B cell (primary cell): ENCODE measurements at regions not wholly inside any gene's neighbourhood (a gene's known extent, or its start where the extent isn't known, plus 50 kb on each side); places are given as distances from the start of the nearest gene placed in this dataset.

ENCODE experiments used
- ATAC-seq: fragments of 200-7000 bp; cut with Tn5 transposase; one replicate; pipeline ENCODE4 v1.10.0; 2021; ENCODE audit warnings: low read depth, mild to moderate bottlenecking, moderate number of reproducible peaks, moderate library complexity
- CTCF ChIA-PET: fragments of 350-600 bp; sonication (Branson Sonifier 250); formaldehyde crosslinking; loops from one replicate; lab custom pipeline; 2021; ENCODE audit warnings: antibody characterized with exemption, inconsistent platforms; lab: Charles Lee
- POLR2A ChIA-PET: fragments of 350-600 bp; sonication (Branson Sonifier 250); formaldehyde crosslinking; loops from one replicate; lab custom pipeline; 2021; ENCODE audit warnings: antibody characterized with exemption; lab: Charles Lee
- DNase-seq: peaks from one replicate; pipeline ENCODE4 v3.0.0; 2013
- H2AFZ ChIP-seq: 2 replicates; pipeline ENCODE4 v1.6.1; 2012; ENCODE audit warnings: mild to moderate bottlenecking, low read depth, low read length; ENCODE audit not compliant: insufficient read depth, poor library complexity, severe bottlenecking
- H3K27ac ChIP-seq, 2 donors: 1 replicate in 1 of 2; 2 replicates in 1 of 2; pipeline ENCODE4 v1.5.1; 2012 to 2013; ENCODE audit warnings: low read length in 2 of 2, mild to moderate bottlenecking in 2 of 2, moderate library complexity in 1 of 2
- H3K27me3 ChIP-seq, 4 experiments: fragments of 200-600 bp in 1 of 4; sonication (generic) in 1 of 4; replicated peaks in 1 of 4; 1 replicate in 2 of 4; 2 replicates in 2 of 4; pipeline versions ENCODE4 v1.6.1 to v1.7.0; 2013 to 2016; ENCODE audit warnings: low read length in 3 of 4, mild to moderate bottlenecking in 2 of 4, mixed read lengths in 1 of 4, moderate library complexity in 1 of 4; ENCODE audit not compliant: insufficient read depth in 4 of 4, control insufficient read depth in 3 of 4; ENCODE audit errors: control extremely low read depth in 1 of 4
- H3K36me3 ChIP-seq, 2 experiments: replicated peaks in 1 of 2; 1 replicate in 1 of 2; 2 replicates in 1 of 2; pipeline versions ENCODE4 v1.6.1 to v1.7.1; 2013; ENCODE audit warnings: low read length in 1 of 2; ENCODE audit not compliant: insufficient read depth in 2 of 2, control insufficient read depth in 1 of 2; ENCODE audit errors: control extremely low read depth in 1 of 2, extremely low read depth in 1 of 2
- H3K4me1 ChIP-seq, 2 donors: fragments of 200-600 bp in 1 of 2; sonication (generic) in 1 of 2; 1 replicate in 1 of 2; 2 replicates in 1 of 2; pipeline versions ENCODE4 v1.5.1 to v1.6.1; 2013 to 2017; ENCODE audit warnings: low read length in 2 of 2; ENCODE audit not compliant: control insufficient read depth in 2 of 2, insufficient read depth in 2 of 2
- H3K4me2 ChIP-seq: replicated peaks from 2 replicates; pipeline ENCODE3; 2012; ENCODE audit warnings: mild to moderate bottlenecking, low read depth, low read length; ENCODE audit not compliant: poor library complexity, severe bottlenecking
- H3K4me3 ChIP-seq, 5 experiments: fragments of 200-600 bp in 1 of 5; sonication (generic) in 1 of 5; 1 replicate in 3 of 5; 2 replicates in 2 of 5; pipeline versions ENCODE4 v1.5.1 to v1.7.0; 2011 to 2016; ENCODE audit warnings: low read length in 4 of 5, mild to moderate bottlenecking in 4 of 5, low read depth in 2 of 5, control low read depth in 1 of 5, moderate library complexity in 1 of 5; ENCODE audit not compliant: insufficient read depth in 1 of 5; ENCODE audit errors: control extremely low read depth in 1 of 5, extremely low read depth in 1 of 5
- H3K79me2 ChIP-seq: fragments of 200-600 bp; sonication (generic); one replicate; pipeline ENCODE4 v1.6.0; 2016; ENCODE audit warnings: low read length; ENCODE audit not compliant: control insufficient read depth, insufficient read depth
- H3K9ac ChIP-seq: fragments of 200-600 bp; sonication (generic); 2 replicates; pipeline ENCODE4 v1.6.1; 2017; ENCODE audit warnings: mild to moderate bottlenecking, low read length, moderate library complexity
- H3K9me3 ChIP-seq, 3 donors: one replicate each; pipeline versions ENCODE4 v1.6.1 to v1.7.1; 2013; ENCODE audit warnings: low read length in 2 of 3; ENCODE audit not compliant: control insufficient read depth in 2 of 3, insufficient read depth in 1 of 3; ENCODE audit errors: control extremely low read depth in 1 of 3
- H4K20me1 ChIP-seq: 2 replicates; pipeline ENCODE4 v1.6.0; 2012; ENCODE audit warnings: mild to moderate bottlenecking, low read length; ENCODE audit not compliant: insufficient read depth, control insufficient read depth, poor library complexity, severe bottlenecking
- H3K27ac Mint-ChIP-seq: one replicate; pipeline ENCODE4 v1.8.0; 2021; ENCODE audit warnings: mixed read lengths
- H3K27me3 Mint-ChIP-seq: one replicate; pipeline ENCODE4 v1.8.0; 2021; ENCODE audit warnings: mixed read lengths
- H3K4me1 Mint-ChIP-seq: one replicate; pipeline ENCODE4 v1.8.0; 2021; ENCODE audit warnings: mixed read lengths
- H3K4me3 Mint-ChIP-seq: one replicate; pipeline ENCODE4 v1.8.0; 2021; ENCODE audit warnings: mixed read lengths
- H3K9me3 Mint-ChIP-seq: one replicate; pipeline ENCODE4 v1.8.0; 2022; ENCODE audit warnings: mixed read lengths; ENCODE audit not compliant: insufficient read depth
- EZH2 ChIP-seq: IDR thresholded peaks from 2 replicates; pipeline ENCODE4 v1.6.1; 2012; ENCODE audit warnings: borderline replicate concordance, low read depth, mild to moderate bottlenecking, moderate library complexity, low read length; ENCODE audit not compliant: insufficient read depth, poor library complexity, severe bottlenecking
- WGBS: methylation state at CpG from one replicate; pipeline ENCODE4 v1.1.5; 2013; ENCODE audit warnings: missing lambda C conversion rate; ENCODE audit not compliant: insufficient coverage; 5-methylcytosine and 5-hydroxymethylcytosine counted together
- intact Hi-C: fragments of 100-400 bp; cut with micrococcal nuclease; formaldehyde crosslinking; loops from one replicate; pipeline ENCODE4 v1.10.0; 2022
- TF ChIP-seq, protein P1 (sequence below): fragments of 200-600 bp; IDR thresholded peaks from one replicate; pipeline ENCODE4 v1.8.0; 2022; ENCODE audit warnings: antibody characterized with exemption, mild to moderate bottlenecking

DNA sequence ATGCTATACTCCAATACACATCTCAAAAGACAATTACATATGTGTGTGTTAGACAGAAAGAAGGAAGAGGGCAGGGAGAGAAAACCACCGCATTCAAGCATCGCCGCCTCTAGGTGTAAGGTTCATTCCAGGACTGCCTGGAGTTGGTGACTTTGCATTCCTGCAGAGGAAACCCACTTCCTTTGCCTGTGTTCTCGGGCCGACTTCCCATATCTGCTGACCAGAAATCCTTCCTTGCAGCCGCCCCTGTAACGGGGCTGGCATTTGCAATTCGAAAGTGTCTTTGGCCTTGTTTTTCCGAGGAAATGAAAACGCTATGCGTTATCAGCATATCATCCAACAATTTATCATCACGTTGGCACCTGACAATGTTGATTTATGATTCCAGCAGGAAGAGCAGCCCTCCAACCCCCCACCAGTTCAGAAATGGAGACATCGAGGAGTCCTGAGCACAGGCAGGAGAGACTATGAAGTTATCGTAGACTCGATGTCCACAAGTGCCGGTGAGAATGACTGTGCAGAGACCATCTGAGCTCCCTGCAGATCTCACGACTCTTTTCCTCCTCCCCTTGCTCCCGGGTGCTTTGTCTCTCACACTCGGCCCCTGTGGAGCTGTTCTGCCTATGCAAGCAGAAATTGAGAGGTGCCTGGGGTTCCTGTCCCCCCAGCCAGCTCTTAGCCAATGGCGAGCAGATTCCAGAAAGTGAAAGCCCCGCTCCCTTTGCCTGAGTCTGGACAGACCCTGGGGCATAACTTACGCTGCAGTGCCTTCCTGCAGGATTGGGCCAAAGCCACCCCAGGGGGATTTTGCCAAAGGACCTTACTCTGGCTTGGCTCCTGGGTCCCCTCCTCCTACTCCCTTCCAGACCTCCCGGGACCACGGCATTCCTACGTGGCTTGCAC, 68.9 kb upstream of the FOXK1 start:
- ATAC-seq, result no peak

More for the DNA sequence above, 68.9 kb upstream of the FOXK1 start:
- ChIA-PET CTCF (interaction anchor here (1.0 kb wide), 2 partner anchors 32 to 141 kb away, joined by 3 to 4 read pairs; no protein-coding TSS in a partner anchor), POLR2A (no interaction called here)
- no peak for DNase-seq
- Histone ChIP-seq H3K36me3 (no peaks in the 10 kb centered on the region), H3K4me1 (peaks cover 10 to 13% of the 10 kb centered on the region in 2 donors), H3K9ac (peak overlapping the region; percentile 37), H2AFZ (peak overlapping the region; percentile 68), H3K27ac (no peak overlapping the region), H3K27me3 (peaks cover 0 to 3% (median 0%) of the 10 kb centered on the region in 4 experiments), H3K79me2 (no peaks in the 10 kb centered on the region), H4K20me1 (no peaks in the 10 kb centered on the region), H3K4me3 (peak overlapping the region; percentile 8 to 30 (median 20)), H3K4me2 (peak overlapping the region; percentile 64), H3K9me3 (no peaks in the 10 kb centered on the region)
- H3K27me3 Mint-ChIP-seq, result peaks cover 21% of the 10 kb centered on the region
- WGBS, result 8% methylated on average over 24 of the region's 25 CpGs
- H3K27ac Mint-ChIP-seq, result no peak overlapping the region
- TF ChIP-seq, protein P1, sequence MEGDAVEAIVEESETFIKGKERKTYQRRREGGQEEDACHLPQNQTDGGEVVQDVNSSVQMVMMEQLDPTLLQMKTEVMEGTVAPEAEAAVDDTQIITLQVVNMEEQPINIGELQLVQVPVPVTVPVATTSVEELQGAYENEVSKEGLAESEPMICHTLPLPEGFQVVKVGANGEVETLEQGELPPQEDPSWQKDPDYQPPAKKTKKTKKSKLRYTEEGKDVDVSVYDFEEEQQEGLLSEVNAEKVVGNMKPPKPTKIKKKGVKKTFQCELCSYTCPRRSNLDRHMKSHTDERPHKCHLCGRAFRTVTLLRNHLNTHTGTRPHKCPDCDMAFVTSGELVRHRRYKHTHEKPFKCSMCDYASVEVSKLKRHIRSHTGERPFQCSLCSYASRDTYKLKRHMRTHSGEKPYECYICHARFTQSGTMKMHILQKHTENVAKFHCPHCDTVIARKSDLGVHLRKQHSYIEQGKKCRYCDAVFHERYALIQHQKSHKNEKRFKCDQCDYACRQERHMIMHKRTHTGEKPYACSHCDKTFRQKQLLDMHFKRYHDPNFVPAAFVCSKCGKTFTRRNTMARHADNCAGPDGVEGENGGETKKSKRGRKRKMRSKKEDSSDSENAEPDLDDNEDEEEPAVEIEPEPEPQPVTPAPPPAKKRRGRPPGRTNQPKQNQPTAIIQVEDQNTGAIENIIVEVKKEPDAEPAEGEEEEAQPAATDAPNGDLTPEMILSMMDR, result no peak
- TF ChIP-seq EZH2, result no peak
- H3K9me3 Mint-ChIP-seq, result no peaks in the 10 kb centered on the region
- H3K4me1 Mint-ChIP-seq, result peaks cover 12% of the 10 kb centered on the region
- H3K4me3 Mint-ChIP-seq, result peak overlapping the region; percentile 81
- intact Hi-C loops, result no loop called here
